SK-N-SH (cell line): ENCODE measurements at regions not wholly inside any gene's neighbourhood (a gene's known extent, or its start where the extent isn't known, plus 50 kb on each side); places are given as distances from the start of the nearest gene placed in this dataset.

Source experiments
- CTCF ChIA-PET: fragments of 300-600, 350-600 bp; formaldehyde crosslinking; extraction: SDS; loops from one replicate; lab custom pipeline; 2021; lab: Yijun Ruan, JAX
- POLR2A ChIA-PET: fragments of 350-600 bp; sonication (Branson Sonifier 250); formaldehyde crosslinking; extraction: SDS; loops from one replicate; lab custom pipeline; 2020; ENCODE audit warnings: antibody characterized with exemption, inconsistent platforms; lab: Yijun Ruan, JAX
- DNase-seq: peaks from one replicate; pipeline ENCODE4 v3.0.0; 2012
- H2AFZ ChIP-seq: fragments of 200-600 bp; sonication (generic); 2 replicates; pipeline ENCODE4 v1.8.1; 2016; ENCODE audit warnings: antibody characterized with exemption, mild to moderate bottlenecking, low read depth
- H3F3A ChIP-seq: fragments of 200-600 bp; sonication (generic); replicated peaks from 2 replicates; pipeline ENCODE3; 2016; ENCODE audit warnings: antibody characterized with exemption, mild to moderate bottlenecking; ENCODE audit not compliant: insufficient read depth
- H3K27ac ChIP-seq, 2 experiments: fragments of 200-500 bp in 1 of 2; fragments of 200-600 bp in 1 of 2; sonication (Bioruptor generic) in 1 of 2; sonication (generic), shearing (Covaris generic) in 1 of 2; 2 replicates each; pipeline versions ENCODE4 v1.5.1 to v1.6.1; 2014 to 2016; ENCODE audit warnings: low read depth in 2 of 2, inconsistent platforms in 1 of 2, low read length in 1 of 2, mild to moderate bottlenecking in 1 of 2, mixed read lengths in 1 of 2
- H3K27me3 ChIP-seq: fragments of 200-600 bp; sonication (generic), shearing (Covaris generic); 2 replicates; pipeline ENCODE4 v1.6.1; 2016; ENCODE audit warnings: mixed run types; ENCODE audit not compliant: insufficient read depth
- H3K36me3 ChIP-seq, 2 experiments: fragments of 200-500 bp in 1 of 2; fragments of 200-600 bp in 1 of 2; sonication (Bioruptor generic) in 1 of 2; sonication (generic) in 1 of 2; replicated peaks in 1 of 2; 2 replicates each; pipeline versions ENCODE3 to v1.5.1; 2014 to 2016; ENCODE audit warnings: low read length in 1 of 2, mild to moderate bottlenecking in 1 of 2; ENCODE audit not compliant: insufficient read depth in 2 of 2, control insufficient read depth in 1 of 2
- H3K4me1 ChIP-seq, 2 experiments: fragments of 200-500 bp in 1 of 2; fragments of 200-600 bp in 1 of 2; sonication (Bioruptor generic) in 1 of 2; sonication (generic), shearing (Covaris generic) in 1 of 2; 2 replicates each; pipeline versions ENCODE4 v1.5.1 to v1.6.1; 2014 to 2016; ENCODE audit warnings: low read depth in 1 of 2, low read length in 1 of 2, mixed run types in 1 of 2; ENCODE audit not compliant: insufficient read depth in 2 of 2, control insufficient read depth in 1 of 2
- H3K4me2 ChIP-seq: fragments of 200-600 bp; sonication (generic), shearing (Covaris generic); 2 replicates; pipeline ENCODE4 v1.6.1; 2017; ENCODE audit warnings: mixed run types
- H3K4me3 ChIP-seq, 2 experiments: fragments of 200-500 bp in 1 of 2; fragments of 200-600 bp in 1 of 2; sonication (Bioruptor generic) in 1 of 2; sonication (generic), shearing (Covaris generic) in 1 of 2; 2 replicates each; pipeline versions ENCODE4 v1.5.1 to v1.8.1; 2014 to 2016; ENCODE audit warnings: low read depth in 2 of 2, inconsistent platforms in 1 of 2, low read length in 1 of 2, mild to moderate bottlenecking in 1 of 2, mixed read lengths in 1 of 2, moderate library complexity in 1 of 2
- H3K79me2 ChIP-seq: fragments of 200-600 bp; sonication (generic); 2 replicates; pipeline ENCODE4 v1.8.1; 2017; ENCODE audit warnings: mild to moderate bottlenecking; ENCODE audit not compliant: insufficient read depth
- H3K9ac ChIP-seq: fragments of 200-600 bp; sonication (generic); 2 replicates; pipeline ENCODE4 v1.6.1; 2017; ENCODE audit warnings: mixed run types
- H3K9me2 ChIP-seq: fragments of 200-600 bp; sonication (generic); 2 replicates; pipeline ENCODE4 v1.6.1; 2017; ENCODE audit warnings: mixed run types
- H3K9me3 ChIP-seq: fragments of 200-600 bp; sonication (generic); 2 replicates; pipeline ENCODE4 v1.6.1; 2017; ENCODE audit warnings: mixed run types, mild to moderate bottlenecking, moderate library complexity
- H4K20me1 ChIP-seq: fragments of 200-600 bp; sonication (generic); 2 replicates; pipeline ENCODE4 v1.6.1; 2017; ENCODE audit warnings: mild to moderate bottlenecking, mixed run types; ENCODE audit not compliant: insufficient read depth
- ELF1 ChIP-seq: IDR thresholded peaks from 2 replicates; pipeline ENCODE4 v1.4.0; 2012
- EP300 ChIP-seq, 2 experiments: IDR thresholded peaks; 2 replicates each; pipeline versions ENCODE4 v1.4.0 to v1.6.1; 2012; ENCODE audit warnings: borderline replicate concordance in 1 of 2, low read depth in 1 of 2, low read length in 1 of 2
- EZH2phosphoT487 ChIP-seq: fragments of 200-600 bp; sonication (generic); IDR thresholded peaks from 2 replicates; pipeline ENCODE4 v1.6.1; 2017; ENCODE audit warnings: low read depth, mixed run types, mild to moderate bottlenecking, antibody characterized with exemption, moderate library complexity, borderline replicate concordance
- FOSL2 ChIP-seq: IDR thresholded peaks from 2 replicates; pipeline ENCODE4 v1.4.0; 2012; ENCODE audit warnings: low read depth, mild to moderate bottlenecking, moderate library complexity, borderline replicate concordance
- FOXJ3 ChIP-seq: sonication (generic); formaldehyde crosslinking; IDR thresholded peaks from 2 replicates; pipeline ENCODE4 v1.5.1; 2020; ENCODE audit warnings: mild to moderate bottlenecking, missing genetic modification reagents
- GABPA ChIP-seq: IDR thresholded peaks from 2 replicates; pipeline ENCODE4 v1.4.0; 2012; ENCODE audit warnings: low read depth, mild to moderate bottlenecking
- POLR2AphosphoS5 ChIP-seq: IDR thresholded peaks from 2 replicates; pipeline ENCODE4 v1.6.1; 2012; ENCODE audit warnings: low read depth, low read length
- RAD21 ChIP-seq: IDR thresholded peaks from 2 replicates; pipeline ENCODE4 v1.6.1; 2012; ENCODE audit warnings: mild to moderate bottlenecking, low read length
- RCOR1 ChIP-seq: fragments of 150-350 bp; IDR thresholded peaks from 2 replicates; pipeline ENCODE4 v1.6.1; 2017; ENCODE audit warnings: antibody characterized with exemption, low read length
- RFX5 ChIP-seq: IDR thresholded peaks from 2 replicates; pipeline ENCODE4 v1.6.1; 2012; ENCODE audit warnings: mild to moderate bottlenecking, improper control_type of control experiment, low read length
- SIN3A ChIP-seq: IDR thresholded peaks from 2 replicates; pipeline ENCODE4 v1.6.1; 2012; ENCODE audit warnings: low read depth, mild to moderate bottlenecking, low read length, moderate library complexity, borderline replicate concordance
- TCF12 ChIP-seq: IDR thresholded peaks from 2 replicates; pipeline ENCODE4 v1.4.0; 2012
- TEAD4 ChIP-seq: IDR thresholded peaks from 2 replicates; pipeline ENCODE4 v1.4.0; 2012; ENCODE audit warnings: mild to moderate bottlenecking, borderline replicate concordance; ENCODE audit not compliant: insufficient read depth
- WGBS: methylation state at CpG from one replicate; pipeline ENCODE4 v1.1.6; 2017; ENCODE audit warnings: low lambda C conversion rate; 5-methylcytosine and 5-hydroxymethylcytosine counted together
- TF ChIP-seq, protein P1 (sequence below): fragments of 150-350 bp; IDR thresholded peaks from 2 replicates; pipeline ENCODE4 v1.6.1; 2016; ENCODE audit warnings: mild to moderate bottlenecking, low read depth, low read length
- TF ChIP-seq, protein P2 (sequence below): IDR thresholded peaks from 2 replicates; pipeline ENCODE4; 2012
- TF ChIP-seq, protein P3 (sequence below): fragments of 150-350 bp; IDR thresholded peaks from 2 replicates; pipeline ENCODE4 v1.6.1; 2017; ENCODE audit warnings: antibody characterized with exemption, low read length, low read depth, borderline replicate concordance
- TF ChIP-seq, protein P4 (sequence below): IDR thresholded peaks from 2 replicates; pipeline ENCODE4 v1.6.1; 2012; ENCODE audit warnings: mild to moderate bottlenecking, low read depth, low read length, moderate library complexity
- TF ChIP-seq, protein P5 (sequence below): fragments of 200-600 bp; sonication (generic); IDR thresholded peaks from 2 replicates; pipeline ENCODE4 v1.6.1; 2017; ENCODE audit warnings: antibody characterized with exemption, mild to moderate bottlenecking, moderate library complexity

DNA sequence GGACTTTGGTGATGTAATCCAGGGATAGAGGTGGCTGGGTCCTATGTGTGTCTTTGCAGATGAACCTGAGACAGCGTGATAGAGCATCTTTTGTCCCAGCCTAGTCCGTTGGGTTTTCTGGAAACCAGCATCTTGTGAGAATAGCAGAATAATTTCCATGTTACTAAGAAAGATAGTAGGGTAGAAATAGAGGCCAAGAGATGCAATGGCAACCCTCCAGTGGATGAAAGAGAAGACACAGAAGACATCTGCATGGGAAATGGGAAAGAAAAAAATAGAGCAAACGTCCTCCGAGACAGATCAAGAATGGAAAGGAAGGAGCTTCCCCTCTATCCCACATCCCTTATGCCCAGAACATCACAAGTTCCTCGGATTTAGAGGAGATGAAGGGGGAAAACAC is 409.3 kb upstream of the TMEM132C start:
- Histone ChIP-seq H3F3A (no peaks in the 10 kb centered on the region), H3K79me2 (no peaks in the 10 kb centered on the region), H3K4me1 (no peaks in the 10 kb centered on the region), H3K9me2 (no peaks in the 10 kb centered on the region), H4K20me1 (no peaks in the 10 kb centered on the region), H3K4me3 (no peak overlapping the region), H3K27me3 (no peaks in the 10 kb centered on the region), H3K36me3 (no peaks in the 10 kb centered on the region), H3K9ac (no peak overlapping the region), H3K9me3 (no peaks in the 10 kb centered on the region; the same call in 1 of the 2 replicates), H3K4me2 (no peak overlapping the region), H3K27ac (no peak overlapping the region), H2AFZ (no peak overlapping the region)
- ChIA-PET CTCF (no interaction called here), POLR2A (no interaction called here)
- WGBS, result 12% methylated on average over 5 of the region's 5 CpGs
- no peak for DNase-seq
- TF ChIP-seq TEAD4 (no peak), ELF1 (no peak), GABPA (no peak), SIN3A (no peak), EP300 (IDR thresholded peaks at IDR 0.05; ENCODE audit: borderline replicate concordance in 1 of 2, low read depth in 1 of 2, low read length in 1 of 2) (no peak), FOSL2 (no peak), RFX5 (no peak), EZH2phosphoT487 (no peak), POLR2AphosphoS5 (no peak), TCF12 (no peak)
- TF ChIP-seq, protein P1, sequence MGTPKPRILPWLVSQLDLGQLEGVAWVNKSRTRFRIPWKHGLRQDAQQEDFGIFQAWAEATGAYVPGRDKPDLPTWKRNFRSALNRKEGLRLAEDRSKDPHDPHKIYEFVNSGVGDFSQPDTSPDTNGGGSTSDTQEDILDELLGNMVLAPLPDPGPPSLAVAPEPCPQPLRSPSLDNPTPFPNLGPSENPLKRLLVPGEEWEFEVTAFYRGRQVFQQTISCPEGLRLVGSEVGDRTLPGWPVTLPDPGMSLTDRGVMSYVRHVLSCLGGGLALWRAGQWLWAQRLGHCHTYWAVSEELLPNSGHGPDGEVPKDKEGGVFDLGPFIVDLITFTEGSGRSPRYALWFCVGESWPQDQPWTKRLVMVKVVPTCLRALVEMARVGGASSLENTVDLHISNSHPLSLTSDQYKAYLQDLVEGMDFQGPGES, result no peak
- TF ChIP-seq, protein P2, sequence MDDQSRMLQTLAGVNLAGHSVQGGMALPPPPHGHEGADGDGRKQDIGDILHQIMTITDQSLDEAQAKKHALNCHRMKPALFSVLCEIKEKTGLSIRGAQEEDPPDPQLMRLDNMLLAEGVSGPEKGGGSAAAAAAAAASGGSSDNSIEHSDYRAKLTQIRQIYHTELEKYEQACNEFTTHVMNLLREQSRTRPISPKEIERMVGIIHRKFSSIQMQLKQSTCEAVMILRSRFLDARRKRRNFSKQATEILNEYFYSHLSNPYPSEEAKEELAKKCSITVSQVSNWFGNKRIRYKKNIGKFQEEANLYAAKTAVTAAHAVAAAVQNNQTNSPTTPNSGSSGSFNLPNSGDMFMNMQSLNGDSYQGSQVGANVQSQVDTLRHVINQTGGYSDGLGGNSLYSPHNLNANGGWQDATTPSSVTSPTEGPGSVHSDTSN, result no peak

DNA sequence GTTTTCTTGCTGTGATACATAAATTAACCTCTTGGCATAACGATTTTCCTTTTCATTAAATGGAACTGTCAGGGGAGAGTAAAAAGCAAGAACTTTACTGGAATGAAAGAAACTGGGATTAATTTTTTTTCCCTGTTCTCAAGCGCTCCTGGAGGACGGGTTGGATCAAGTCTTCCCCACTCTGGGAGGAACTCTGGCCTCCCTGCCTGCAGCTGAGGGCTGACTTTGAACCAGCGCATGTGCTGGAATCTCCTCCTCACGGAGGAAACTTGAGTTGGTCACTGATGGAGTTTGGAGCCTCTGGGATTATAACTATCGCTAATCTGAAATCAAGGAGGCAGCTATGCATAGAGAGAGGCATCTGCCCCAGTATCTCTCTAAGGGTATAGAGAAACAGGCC is 406.4 kb upstream of the TMEM132C start:
- WGBS, result 20% methylated on average over 6 of the region's 6 CpGs
- TF ChIP-seq SIN3A (no peak), RAD21 (no peak), GABPA (no peak), EP300 (IDR thresholded peaks at IDR 0.05; ENCODE audit: borderline replicate concordance in 1 of 2, low read depth in 1 of 2, low read length in 1 of 2) (no peak), FOXJ3 (CRISPR knock-in tag) (no peak), RCOR1 (no peak)
- TF ChIP-seq, protein P3, sequence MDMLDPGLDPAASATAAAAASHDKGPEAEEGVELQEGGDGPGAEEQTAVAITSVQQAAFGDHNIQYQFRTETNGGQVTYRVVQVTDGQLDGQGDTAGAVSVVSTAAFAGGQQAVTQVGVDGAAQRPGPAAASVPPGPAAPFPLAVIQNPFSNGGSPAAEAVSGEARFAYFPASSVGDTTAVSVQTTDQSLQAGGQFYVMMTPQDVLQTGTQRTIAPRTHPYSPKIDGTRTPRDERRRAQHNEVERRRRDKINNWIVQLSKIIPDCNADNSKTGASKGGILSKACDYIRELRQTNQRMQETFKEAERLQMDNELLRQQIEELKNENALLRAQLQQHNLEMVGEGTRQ, result no peak
- TF ChIP-seq, protein P4, sequence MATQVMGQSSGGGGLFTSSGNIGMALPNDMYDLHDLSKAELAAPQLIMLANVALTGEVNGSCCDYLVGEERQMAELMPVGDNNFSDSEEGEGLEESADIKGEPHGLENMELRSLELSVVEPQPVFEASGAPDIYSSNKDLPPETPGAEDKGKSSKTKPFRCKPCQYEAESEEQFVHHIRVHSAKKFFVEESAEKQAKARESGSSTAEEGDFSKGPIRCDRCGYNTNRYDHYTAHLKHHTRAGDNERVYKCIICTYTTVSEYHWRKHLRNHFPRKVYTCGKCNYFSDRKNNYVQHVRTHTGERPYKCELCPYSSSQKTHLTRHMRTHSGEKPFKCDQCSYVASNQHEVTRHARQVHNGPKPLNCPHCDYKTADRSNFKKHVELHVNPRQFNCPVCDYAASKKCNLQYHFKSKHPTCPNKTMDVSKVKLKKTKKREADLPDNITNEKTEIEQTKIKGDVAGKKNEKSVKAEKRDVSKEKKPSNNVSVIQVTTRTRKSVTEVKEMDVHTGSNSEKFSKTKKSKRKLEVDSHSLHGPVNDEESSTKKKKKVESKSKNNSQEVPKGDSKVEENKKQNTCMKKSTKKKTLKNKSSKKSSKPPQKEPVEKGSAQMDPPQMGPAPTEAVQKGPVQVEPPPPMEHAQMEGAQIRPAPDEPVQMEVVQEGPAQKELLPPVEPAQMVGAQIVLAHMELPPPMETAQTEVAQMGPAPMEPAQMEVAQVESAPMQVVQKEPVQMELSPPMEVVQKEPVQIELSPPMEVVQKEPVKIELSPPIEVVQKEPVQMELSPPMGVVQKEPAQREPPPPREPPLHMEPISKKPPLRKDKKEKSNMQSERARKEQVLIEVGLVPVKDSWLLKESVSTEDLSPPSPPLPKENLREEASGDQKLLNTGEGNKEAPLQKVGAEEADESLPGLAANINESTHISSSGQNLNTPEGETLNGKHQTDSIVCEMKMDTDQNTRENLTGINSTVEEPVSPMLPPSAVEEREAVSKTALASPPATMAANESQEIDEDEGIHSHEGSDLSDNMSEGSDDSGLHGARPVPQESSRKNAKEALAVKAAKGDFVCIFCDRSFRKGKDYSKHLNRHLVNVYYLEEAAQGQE, result no peak
- TF ChIP-seq, protein P2, result no peak
- TF ChIP-seq, protein P5, sequence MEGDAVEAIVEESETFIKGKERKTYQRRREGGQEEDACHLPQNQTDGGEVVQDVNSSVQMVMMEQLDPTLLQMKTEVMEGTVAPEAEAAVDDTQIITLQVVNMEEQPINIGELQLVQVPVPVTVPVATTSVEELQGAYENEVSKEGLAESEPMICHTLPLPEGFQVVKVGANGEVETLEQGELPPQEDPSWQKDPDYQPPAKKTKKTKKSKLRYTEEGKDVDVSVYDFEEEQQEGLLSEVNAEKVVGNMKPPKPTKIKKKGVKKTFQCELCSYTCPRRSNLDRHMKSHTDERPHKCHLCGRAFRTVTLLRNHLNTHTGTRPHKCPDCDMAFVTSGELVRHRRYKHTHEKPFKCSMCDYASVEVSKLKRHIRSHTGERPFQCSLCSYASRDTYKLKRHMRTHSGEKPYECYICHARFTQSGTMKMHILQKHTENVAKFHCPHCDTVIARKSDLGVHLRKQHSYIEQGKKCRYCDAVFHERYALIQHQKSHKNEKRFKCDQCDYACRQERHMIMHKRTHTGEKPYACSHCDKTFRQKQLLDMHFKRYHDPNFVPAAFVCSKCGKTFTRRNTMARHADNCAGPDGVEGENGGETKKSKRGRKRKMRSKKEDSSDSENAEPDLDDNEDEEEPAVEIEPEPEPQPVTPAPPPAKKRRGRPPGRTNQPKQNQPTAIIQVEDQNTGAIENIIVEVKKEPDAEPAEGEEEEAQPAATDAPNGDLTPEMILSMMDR, result no peak

More for the DNA sequence above, 406.4 kb upstream of the TMEM132C start:
- no peaks in the 10 kb centered on the region for H4K20me1 ChIP-seq
- no peak overlapping the region for H3K4me2 ChIP-seq
- H3F3A ChIP-seq, result no peaks in the 10 kb centered on the region
- ChIA-PET POLR2A (no interaction called here), CTCF (interaction anchor here (0.7 kb wide), 1 partner anchor 183 kb away, joined by 3 read pairs; no protein-coding TSS in a partner anchor)
- no peak overlapping the region for H2AFZ ChIP-seq
- no peak overlapping the region for H3K9ac ChIP-seq
- no peak overlapping the region for H3K27ac ChIP-seq
- H3K4me3 ChIP-seq, result no peak overlapping the region
- H3K9me3 ChIP-seq, result no peaks in the 10 kb centered on the region; the same call in 1 of the 2 replicates
- no peaks in the 10 kb centered on the region for H3K27me3 ChIP-seq
- H3K9me2 ChIP-seq, result no peaks in the 10 kb centered on the region
- no peaks in the 10 kb centered on the region for H3K36me3 ChIP-seq
- no peaks in the 10 kb centered on the region for H3K4me1 ChIP-seq
- DNase-seq, result no peak
- H3K79me2 ChIP-seq, result no peaks in the 10 kb centered on the region
